GM21576 (cell line): ENCODE measurements at regions not wholly inside any gene's neighbourhood (a gene's known extent, or its start where the extent isn't known, plus 50 kb on each side); places are given as distances from the start of the nearest gene placed in this dataset.

ENCODE experiments used
- ATAC-seq: cut with Tn5 transposase; IDR thresholded peaks from one replicate; pipeline ENCODE4 v1.9.1; 2021; ENCODE audit warnings: mild to moderate bottlenecking, moderate library complexity; ENCODE audit not compliant: unreplicated experiment

DNA sequence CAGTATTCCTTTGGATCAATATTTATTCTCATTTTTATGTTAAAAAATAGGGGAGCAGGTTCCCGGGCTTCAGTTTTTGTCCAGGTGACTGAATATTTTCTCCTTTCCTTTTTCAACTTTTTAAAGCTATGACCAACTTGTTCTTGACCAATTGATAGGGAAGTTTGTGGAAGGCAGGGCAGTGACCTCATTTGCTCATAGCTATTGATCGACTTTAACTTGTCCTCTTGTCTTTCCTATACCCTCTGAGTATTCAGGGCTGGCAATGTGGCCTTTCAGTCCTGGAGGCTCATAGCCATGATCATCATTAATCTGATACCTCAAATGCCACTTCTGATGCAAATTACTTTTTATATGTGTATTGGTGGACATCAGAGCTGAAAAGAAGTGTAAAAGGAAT is 448.8 kb downstream of the KIF16B start:
- ATAC-seq: no peak

DNA sequence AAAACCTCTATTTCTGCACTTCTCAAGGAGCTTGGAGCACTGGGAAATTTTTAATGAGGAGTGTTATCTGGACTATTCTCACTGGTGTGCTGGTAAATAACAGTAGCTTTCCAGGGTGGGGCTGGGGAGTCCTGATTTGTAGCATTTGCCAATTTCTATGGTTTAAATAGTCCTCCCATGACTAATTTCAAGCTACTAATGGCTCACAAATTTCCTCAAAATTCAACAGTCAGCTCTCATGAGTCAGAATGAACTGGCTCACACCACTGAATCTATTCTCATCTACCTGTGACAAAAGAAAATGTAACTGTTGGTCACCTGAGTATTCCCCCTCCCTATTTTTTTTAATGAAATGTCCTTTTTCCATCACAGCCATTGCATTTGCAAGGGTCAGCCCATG is 449.6 kb downstream of the KIF16B start:
- ATAC-seq: no peak

DNA sequence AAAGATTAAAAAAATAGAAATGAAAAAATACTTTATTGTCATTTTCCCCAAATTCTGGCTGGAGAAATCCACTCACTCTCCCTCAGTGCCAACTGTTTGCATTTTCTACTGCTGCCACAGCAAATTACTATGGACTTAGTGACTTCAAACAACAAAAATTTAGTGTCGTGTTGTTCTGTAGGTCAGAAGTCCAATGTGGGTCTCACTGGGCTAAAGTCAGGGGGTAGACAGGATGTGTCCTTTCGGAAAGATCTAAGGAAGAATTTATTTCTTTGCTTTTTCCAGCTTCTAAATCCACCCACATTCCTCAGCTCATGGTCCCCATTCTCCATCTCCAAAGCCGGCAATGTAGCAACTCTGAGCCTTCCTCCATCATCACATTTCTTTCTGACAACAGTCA is 453.3 kb downstream of the KIF16B start:
- ATAC-seq: no peak

GRCh38 chr20:16115911-16116552 is 457.2 kb downstream of the KIF16B start:
- ATAC-seq: no peak

DNA sequence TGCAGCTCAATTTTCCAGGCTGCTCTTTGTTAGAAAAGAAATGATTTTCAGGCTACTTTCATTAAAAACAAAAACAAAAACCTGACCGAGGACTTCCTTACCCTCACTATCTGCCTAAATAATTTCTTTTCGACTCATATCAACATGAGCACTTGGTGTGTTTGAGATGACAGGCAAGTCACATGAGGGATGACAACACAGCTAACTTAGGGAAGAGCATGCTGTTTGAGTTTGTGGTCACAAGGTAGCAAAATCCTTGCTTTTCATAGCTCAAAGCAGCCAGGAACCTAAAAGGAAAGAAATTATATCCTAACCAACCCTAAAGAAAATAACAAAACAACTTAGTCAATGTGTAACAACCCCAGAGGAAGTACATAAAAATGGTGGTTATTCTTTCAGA is 459.5 kb downstream of the KIF16B start:
- ATAC-seq: no peak

DNA sequence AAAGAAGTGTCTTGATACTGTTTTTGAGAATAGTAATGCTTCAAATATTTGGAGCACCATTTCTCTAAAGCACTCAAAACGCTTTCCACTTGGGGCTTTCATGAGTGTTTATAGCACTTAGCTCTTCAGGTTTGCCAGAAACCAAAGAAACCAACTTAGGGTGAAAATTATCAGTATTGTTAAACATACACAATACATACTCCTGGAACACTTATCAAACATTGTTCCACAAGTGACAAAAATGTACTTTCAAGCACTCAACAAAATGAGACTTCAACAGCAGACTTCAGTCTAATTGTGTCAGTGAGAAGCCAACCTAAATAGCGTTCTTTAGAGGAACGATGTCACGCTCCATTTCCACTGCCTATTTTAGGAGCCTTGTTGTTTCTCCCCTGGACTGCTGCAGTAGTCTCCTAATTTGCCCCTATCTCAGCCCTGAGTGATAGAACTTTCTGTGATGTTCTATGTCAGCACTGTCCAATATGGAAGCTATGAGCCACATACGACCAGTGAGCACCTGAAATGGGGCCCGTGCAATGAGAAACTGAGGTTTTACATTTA is 461.3 kb downstream of the KIF16B start:
- ATAC-seq: no peak

GRCh38 chr20:16111172-16111832 is 461.9 kb downstream of the KIF16B start:
- ATAC-seq: no peak

DNA sequence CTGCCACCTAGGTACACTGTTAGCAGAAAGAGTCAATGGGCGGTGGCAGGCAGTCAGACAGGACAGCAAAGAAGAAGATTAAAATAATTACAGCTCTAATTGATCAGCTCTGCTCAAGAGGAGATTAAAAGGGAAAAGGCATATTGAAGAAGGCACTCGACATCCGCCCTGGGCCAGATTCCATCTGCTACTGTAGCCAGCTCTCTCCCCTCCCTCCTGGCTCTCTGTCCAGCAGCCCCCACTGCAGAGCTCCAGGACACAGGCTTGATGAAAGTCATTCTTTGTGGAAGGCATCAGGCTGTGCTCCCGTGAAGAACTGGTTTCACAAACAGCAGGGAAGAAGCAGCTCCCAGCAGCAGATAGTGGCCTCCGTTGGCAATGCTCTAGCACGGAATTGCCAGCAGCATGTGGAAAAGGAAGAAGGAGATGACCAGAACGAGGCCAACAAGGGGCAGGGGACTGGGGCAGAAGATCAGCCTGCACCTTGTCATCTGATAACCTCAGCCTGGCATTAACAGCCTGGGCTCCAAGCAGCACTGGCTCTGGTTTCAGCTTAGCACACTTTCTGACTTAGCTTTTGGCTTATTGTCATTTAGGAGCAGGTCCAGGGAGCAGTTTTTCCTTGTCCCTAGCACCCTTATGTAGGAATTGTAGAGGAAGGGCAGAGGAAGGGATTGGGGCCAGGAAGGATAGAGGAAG is 465.9 kb downstream of the KIF16B start:
- no peak for ATAC-seq

DNA sequence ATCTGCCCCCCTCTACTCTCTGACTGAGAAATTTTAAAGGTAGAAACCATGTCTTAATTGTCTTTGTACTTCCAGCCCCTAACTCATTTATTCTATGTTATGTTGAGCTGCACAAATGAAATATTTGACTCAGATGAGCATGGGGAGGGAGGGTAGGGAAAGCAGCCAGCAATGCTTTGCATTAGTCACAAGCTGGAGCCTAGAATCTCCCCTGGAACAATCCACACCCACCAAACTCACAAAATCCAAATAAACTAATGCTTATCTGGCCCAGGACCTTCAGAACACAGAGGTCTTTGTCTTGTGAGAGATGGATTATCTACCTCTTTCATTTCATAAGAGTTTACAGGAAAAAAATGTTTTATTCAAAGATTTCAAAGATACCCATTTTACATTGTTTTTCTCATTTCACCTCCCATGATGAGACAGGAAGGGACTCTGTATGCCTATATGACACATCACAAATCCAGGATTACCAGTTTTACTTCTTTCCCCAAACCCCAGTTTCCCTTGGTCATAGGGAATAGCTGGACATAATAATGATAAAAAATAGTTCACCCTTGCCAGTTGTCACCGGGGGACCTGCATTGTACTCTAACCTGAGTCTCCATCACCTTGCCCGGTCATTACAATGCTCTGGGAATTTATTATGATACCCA is 466.9 kb downstream of the KIF16B start:
- no peak for ATAC-seq

DNA sequence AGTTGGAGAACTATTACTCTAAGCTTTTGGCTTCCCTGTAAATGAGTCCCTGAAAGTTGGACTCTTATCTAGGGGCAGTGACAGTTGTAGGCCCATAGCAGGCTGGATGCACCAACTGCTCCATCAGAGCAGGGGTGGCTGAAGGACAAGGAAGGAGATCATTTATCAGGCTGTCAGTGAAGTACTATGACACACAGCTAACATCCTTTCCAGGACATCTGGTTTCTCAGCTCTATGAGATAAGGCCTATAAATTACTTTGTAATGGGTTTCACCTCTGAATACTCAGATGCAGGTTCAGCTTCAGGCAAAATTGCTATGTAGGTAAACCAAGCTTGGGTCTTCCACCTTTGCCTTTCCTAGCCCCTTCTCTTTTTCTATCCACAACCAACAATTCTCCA is 468.5 kb downstream of the KIF16B start:
- ATAC-seq: no peak
